ENCODE measurements at regions not wholly inside any gene's neighbourhood (a gene's known extent, or its start where the extent isn't known, plus 50 kb on each side); places are given as distances from the start of the nearest gene placed in this dataset.

GRCh38 chr2:2873450-2873811, 504.2 kb downstream of the EIPR1 start:
- TF ChIP-seq CTCF (conservative IDR thresholded peaks at IDR 0.05; ENCODE audit: low read length) (no peak), EZH2phosphoT487 (IDR thresholded peaks at IDR 0.05; ENCODE audit: borderline replicate concordance, low read depth, low read length) (no peak)
- Histone ChIP-seq H3K36me3 (ENCODE audit: insufficient read depth, low read length) (no peaks in the 10 kb centered on the region), H3K27ac (ENCODE audit: low read depth, low read length, poor library complexity, severe bottlenecking) (no peak overlapping the region), H3K4me3 (ENCODE audit: low read depth, low read length, poor library complexity, severe bottlenecking) (no peak overlapping the region), H3K4me1 (ENCODE audit: insufficient read depth, low read length, poor library complexity, severe bottlenecking) (peaks cover 4% of the 10 kb centered on the region), H3K4me2 (ENCODE audit: low read length) (no peak overlapping the region), H3K79me2 (ENCODE audit: insufficient read depth, low read depth, low read length) (no peaks in the 10 kb centered on the region), H3K9me2 (ENCODE audit: insufficient read depth, low read length) (no peaks in the 10 kb centered on the region), H4K20me1 (ENCODE audit: insufficient read depth, low read length) (no peaks in the 10 kb centered on the region), H2AFZ (ENCODE audit: low read length) (no peak overlapping the region), H3K9me3 (ENCODE audit: low read length) (peaks cover 6% of the 10 kb centered on the region; the same call in 1 of the 2 replicates)
- DNase-seq (ENCODE audit: low spot score), result peak; percentile 14
- ChIA-PET POLR2A (no interaction called here), CTCF (ENCODE audit: unreplicated experiment) (no interaction called here)
- intact Hi-C loops (cut with micrococcal nuclease; ENCODE audit: unreplicated experiment), result no loop called here
- no TSS peak for BruUV-seq (replicated peaks)

- TF ChIP-seq CTCF (conservative IDR thresholded peaks at IDR 0.05; ENCODE audit: low read length) (no peak), EZH2phosphoT487 (IDR thresholded peaks at IDR 0.05; ENCODE audit: borderline replicate concordance, low read depth, low read length) (no peak)
- Histone ChIP-seq H3K36me3 (ENCODE audit: insufficient read depth, low read length) (no peaks in the 10 kb centered on the region), H3K4me1 (ENCODE audit: insufficient read depth, low read length, poor library complexity, severe bottlenecking) (peaks cover 4% of the 10 kb centered on the region), H3K27ac (ENCODE audit: low read depth, low read length, poor library complexity, severe bottlenecking) (no peak overlapping the region), H3K9me2 (ENCODE audit: insufficient read depth, low read length) (no peaks in the 10 kb centered on the region), H3K4me3 (ENCODE audit: low read depth, low read length, poor library complexity, severe bottlenecking) (no peak overlapping the region), H3K9me3 (ENCODE audit: low read length) (peaks cover 6% of the 10 kb centered on the region; the same call in 1 of the 2 replicates), H3K79me2 (ENCODE audit: insufficient read depth, low read depth, low read length) (no peaks in the 10 kb centered on the region), H3K4me2 (ENCODE audit: low read length) (no peak overlapping the region), H4K20me1 (ENCODE audit: insufficient read depth, low read length) (no peaks in the 10 kb centered on the region), H2AFZ (ENCODE audit: low read length) (no peak overlapping the region)
- no peak for DNase-seq (ENCODE audit: low spot score)
- ChIA-PET POLR2A (interaction anchor here (0.6 kb wide), 1 partner anchor 506 kb away, joined by 3 read pairs; no protein-coding TSS in a partner anchor), CTCF (ENCODE audit: unreplicated experiment) (no interaction called here)
- BruUV-seq (replicated peaks), result no TSS peak
- intact Hi-C loops (cut with micrococcal nuclease; ENCODE audit: unreplicated experiment), result no loop called here
Observed at GRCh38 chr2:2872713-2873449, 504.7 kb downstream of the EIPR1 start.

DNA sequence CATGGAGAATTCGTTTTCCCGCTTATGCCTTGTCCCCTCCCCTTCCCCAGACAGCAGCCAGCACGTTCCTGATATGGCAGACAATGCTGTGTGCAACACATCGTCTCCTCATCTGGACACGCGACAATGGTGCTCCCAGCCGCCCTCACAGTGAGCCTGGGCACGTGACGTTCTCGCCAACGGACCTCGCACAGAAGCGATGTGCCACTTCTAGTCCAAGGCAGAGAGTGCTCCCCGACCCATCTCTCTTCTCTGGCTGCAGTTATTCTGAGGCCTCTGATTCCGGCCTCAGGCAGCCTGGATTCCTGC, 505.4 kb downstream of the EIPR1 start:
- H3K4me2 ChIP-seq (ENCODE audit: low read length), result no peak overlapping the region
- no TSS peak for BruUV-seq (replicated peaks)
- H4K20me1 ChIP-seq (ENCODE audit: insufficient read depth, low read length), result no peaks in the 10 kb centered on the region
- no peak for DNase-seq (ENCODE audit: low spot score)
- CTCF ChIA-PET (ENCODE audit: unreplicated experiment), result no interaction called here
- no peaks in the 10 kb centered on the region for H3K9me2 ChIP-seq (ENCODE audit: insufficient read depth, low read length)
- H3K36me3 ChIP-seq (ENCODE audit: insufficient read depth, low read length), result no peaks in the 10 kb centered on the region
- 0 out of 2 replicates have a peak, but pooled peaks cover under 1% of the 10 kb centered on the region for H3K9me3 ChIP-seq (ENCODE audit: low read length)
- no peak overlapping the region for H3K27ac ChIP-seq (ENCODE audit: low read depth, low read length, poor library complexity, severe bottlenecking)
- peaks cover 4% of the 10 kb centered on the region for H3K4me1 ChIP-seq (ENCODE audit: insufficient read depth, low read length, poor library complexity, severe bottlenecking)
- H3K4me3 ChIP-seq (ENCODE audit: low read depth, low read length, poor library complexity, severe bottlenecking), result no peak overlapping the region
- POLR2A ChIA-PET, result interaction anchor here (0.6 kb wide), 1 partner anchor 507 kb away, joined by 3 read pairs; no protein-coding TSS in a partner anchor
- TF ChIP-seq EZH2phosphoT487 (IDR thresholded peaks at IDR 0.05; ENCODE audit: borderline replicate concordance, low read depth, low read length), result no peak
- TF ChIP-seq CTCF (conservative IDR thresholded peaks at IDR 0.05; ENCODE audit: low read length), result no peak
- intact Hi-C loops (cut with micrococcal nuclease; ENCODE audit: unreplicated experiment), result no loop called here
- no peak overlapping the region for H2AFZ ChIP-seq (ENCODE audit: low read length)
- no peaks in the 10 kb centered on the region for H3K79me2 ChIP-seq (ENCODE audit: insufficient read depth, low read depth, low read length)
